ENCODE measurements at regions not wholly inside any gene's neighbourhood (a gene's known extent, or its start where the extent isn't known, plus 50 kb on each side); places are given as distances from the start of the nearest gene placed in this dataset.

GRCh38 chr2:193475038-193475437, 1280.3 kb upstream of the TMEFF2 start:
- no peaks in the 10 kb centered on the region for H3K27me3 ChIP-seq (ENCODE audit: low read depth, low read length)
- H3K4me1 ChIP-seq (ENCODE audit: low read length) = peaks cover 20% of the 10 kb centered on the region
- H3K36me3 ChIP-seq (replicated peaks; ENCODE audit: low read depth, low read length) = no peaks in the 10 kb centered on the region
- H3K4me3 ChIP-seq (ENCODE audit: low read length) = no peak overlapping the region
- H3K27ac ChIP-seq (ENCODE audit: low read length) = no peak overlapping the region
- no peaks in the 10 kb centered on the region for H3K79me2 ChIP-seq (ENCODE audit: low read length)
- no peaks in the 10 kb centered on the region for H3K9me3 ChIP-seq (ENCODE audit: insufficient read depth, low read length)
- H4K20me1 ChIP-seq (ENCODE audit: insufficient read depth, low read length) = no peaks in the 10 kb centered on the region
- TF ChIP-seq EZH2phosphoT487 (IDR thresholded peaks at IDR 0.05; ENCODE audit: low read depth) (no peak), CTCF (IDR thresholded peaks at IDR 0.05; ENCODE audit: low read depth, low read length) (no peak)
- no peak overlapping the region for H3K9ac ChIP-seq (ENCODE audit: low read length)
- H2AFZ ChIP-seq (ENCODE audit: low read depth, low read length) = no peak overlapping the region
- H3K4me2 ChIP-seq (ENCODE audit: low read length) = no peak overlapping the region

GRCh38 chr2:193469251-193469650, 1274.5 kb upstream of the TMEFF2 start:
- no peaks in the 10 kb centered on the region for H3K27me3 ChIP-seq (ENCODE audit: low read depth, low read length)
- H3K4me3 ChIP-seq (ENCODE audit: low read length) = no peak overlapping the region

GRCh38 chr2:193467276-193467987, 1272.7 kb upstream of the TMEFF2 start:
- Histone ChIP-seq H3K27me3 (ENCODE audit: low read depth, low read length) (no peaks in the 10 kb centered on the region), H2AFZ (ENCODE audit: low read depth, low read length) (no peak overlapping the region), H3K79me2 (ENCODE audit: low read length) (no peaks in the 10 kb centered on the region), H3K9me3 (ENCODE audit: insufficient read depth, low read length) (no peaks in the 10 kb centered on the region), H3K4me1 (ENCODE audit: low read length) (peaks cover 2% of the 10 kb centered on the region; the same call in 1 of the 2 replicates), H3K4me2 (ENCODE audit: low read length) (no peak overlapping the region), H3K9ac (ENCODE audit: low read length) (no peak overlapping the region), H3K27ac (ENCODE audit: low read length) (no peak overlapping the region), H4K20me1 (ENCODE audit: insufficient read depth, low read length) (no peaks in the 10 kb centered on the region), H3K4me3 (ENCODE audit: low read length) (no peak overlapping the region), H3K36me3 (replicated peaks; ENCODE audit: low read depth, low read length) (no peaks in the 10 kb centered on the region)
- no peak for TF ChIP-seq CTCF (IDR thresholded peaks at IDR 0.05; ENCODE audit: low read depth, low read length)
- TF ChIP-seq EZH2phosphoT487 (IDR thresholded peaks at IDR 0.05; ENCODE audit: low read depth) = no peak

More at GRCh38 chr2:193469251-193469650, 1274.5 kb upstream of the TMEFF2 start:
- Histone ChIP-seq H4K20me1 (ENCODE audit: insufficient read depth, low read length) (no peaks in the 10 kb centered on the region), H3K36me3 (replicated peaks; ENCODE audit: low read depth, low read length) (no peaks in the 10 kb centered on the region), H3K4me2 (ENCODE audit: low read length) (no peak overlapping the region), H2AFZ (ENCODE audit: low read depth, low read length) (no peak overlapping the region), H3K9me3 (ENCODE audit: insufficient read depth, low read length) (no peaks in the 10 kb centered on the region), H3K9ac (ENCODE audit: low read length) (no peak overlapping the region), H3K4me1 (ENCODE audit: low read length) (peaks cover 2% of the 10 kb centered on the region; the same call in 1 of the 2 replicates), H3K79me2 (ENCODE audit: low read length) (no peaks in the 10 kb centered on the region), H3K27ac (ENCODE audit: low read length) (no peak overlapping the region)
- TF ChIP-seq CTCF (IDR thresholded peaks at IDR 0.05; ENCODE audit: low read depth, low read length) (no peak), EZH2phosphoT487 (IDR thresholded peaks at IDR 0.05; ENCODE audit: low read depth) (no peak)

- no peaks in the 10 kb centered on the region for H4K20me1 ChIP-seq (ENCODE audit: insufficient read depth, low read length)
- H3K27ac ChIP-seq (ENCODE audit: low read length) = no peak overlapping the region
- no peaks in the 10 kb centered on the region for H3K36me3 ChIP-seq (replicated peaks; ENCODE audit: low read depth, low read length)
- H3K9me3 ChIP-seq (ENCODE audit: insufficient read depth, low read length) = no peaks in the 10 kb centered on the region
- no peak overlapping the region for H3K9ac ChIP-seq (ENCODE audit: low read length)
- no peaks in the 10 kb centered on the region for H3K79me2 ChIP-seq (ENCODE audit: low read length)
- peaks cover 8% of the 10 kb centered on the region for H3K4me1 ChIP-seq (ENCODE audit: low read length)
- no peak overlapping the region for H3K4me2 ChIP-seq (ENCODE audit: low read length)
- H3K27me3 ChIP-seq (ENCODE audit: low read depth, low read length) = no peaks in the 10 kb centered on the region
- no peak overlapping the region for H2AFZ ChIP-seq (ENCODE audit: low read depth, low read length)
- no peak overlapping the region for H3K4me3 ChIP-seq (ENCODE audit: low read length)
- TF ChIP-seq CTCF (IDR thresholded peaks at IDR 0.05; ENCODE audit: low read depth, low read length) (no peak), EZH2phosphoT487 (IDR thresholded peaks at IDR 0.05; ENCODE audit: low read depth) (no peak)
Measured at GRCh38 chr2:193463011-193463410, 1268.3 kb upstream of the TMEFF2 start.
